Endothelial cell (in vitro differentiated cells): ENCODE measurements at regions not wholly inside any gene's neighbourhood (a gene's known extent, or its start where the extent isn't known, plus 50 kb on each side); places are given as distances from the start of the nearest gene placed in this dataset.

ENCODE experiments used
- DNase-seq: peaks from one replicate; pipeline ENCODE4 v3.0.0; 2021; ENCODE audit warnings: low spot score
- H3K27ac Mint-ChIP-seq: one replicate; pipeline ENCODE4 v1.8.0; 2021; ENCODE audit warnings: mixed read lengths, inconsistent platforms; ENCODE audit not compliant: unreplicated experiment
- H3K27me3 Mint-ChIP-seq: one replicate; pipeline ENCODE4 v1.8.0; 2021; ENCODE audit warnings: mild to moderate bottlenecking, moderate library complexity, mixed read lengths, inconsistent platforms; ENCODE audit not compliant: unreplicated experiment
- H3K36me3 Mint-ChIP-seq: one replicate; pipeline ENCODE4 v1.8.0; 2021; ENCODE audit warnings: mild to moderate bottlenecking, low read depth, mixed read lengths, inconsistent platforms; ENCODE audit not compliant: unreplicated experiment
- H3K4me1 Mint-ChIP-seq: one replicate; pipeline ENCODE4 v1.8.0; 2021; ENCODE audit warnings: mild to moderate bottlenecking, mixed read lengths, inconsistent platforms; ENCODE audit not compliant: unreplicated experiment
- H3K4me3 Mint-ChIP-seq: one replicate; pipeline ENCODE4 v1.8.0; 2021; ENCODE audit warnings: mild to moderate bottlenecking, mixed read lengths, inconsistent platforms; ENCODE audit not compliant: unreplicated experiment
- H3K9me3 Mint-ChIP-seq: one replicate; pipeline ENCODE4 v1.8.0; 2021; ENCODE audit warnings: mixed read lengths, inconsistent platforms; ENCODE audit not compliant: unreplicated experiment
- TF ChIP-seq, protein P1 (sequence below): fragments of 200-600 bp; sonication (generic); IDR thresholded peaks from one replicate; pipeline ENCODE4 v1.5.0; 2021; ENCODE audit warnings: antibody characterized with exemption; ENCODE audit not compliant: unreplicated experiment

DNA sequence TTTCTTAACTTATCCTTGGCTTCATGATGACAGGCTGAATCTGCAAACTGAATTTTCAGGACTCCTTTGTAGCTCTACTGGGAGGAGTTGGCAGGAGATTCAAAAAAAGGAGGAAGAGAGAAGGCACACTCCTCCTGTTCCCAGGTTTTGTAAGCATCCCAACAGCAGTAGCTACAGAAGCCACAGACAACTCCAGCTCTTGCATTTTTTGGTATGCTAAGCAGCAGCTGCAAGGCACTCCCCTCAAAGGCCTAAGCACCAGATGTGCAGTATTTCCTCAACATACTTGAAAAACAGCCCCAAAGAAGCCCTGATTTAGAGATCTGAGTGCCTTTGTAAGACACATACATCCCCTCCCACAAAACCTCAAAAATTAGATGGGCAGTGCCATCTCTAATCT, 328.6 kb upstream of the SYNCRIP start:
- no peak overlapping the region for H3K27ac Mint-ChIP-seq
- TF ChIP-seq, protein P1, sequence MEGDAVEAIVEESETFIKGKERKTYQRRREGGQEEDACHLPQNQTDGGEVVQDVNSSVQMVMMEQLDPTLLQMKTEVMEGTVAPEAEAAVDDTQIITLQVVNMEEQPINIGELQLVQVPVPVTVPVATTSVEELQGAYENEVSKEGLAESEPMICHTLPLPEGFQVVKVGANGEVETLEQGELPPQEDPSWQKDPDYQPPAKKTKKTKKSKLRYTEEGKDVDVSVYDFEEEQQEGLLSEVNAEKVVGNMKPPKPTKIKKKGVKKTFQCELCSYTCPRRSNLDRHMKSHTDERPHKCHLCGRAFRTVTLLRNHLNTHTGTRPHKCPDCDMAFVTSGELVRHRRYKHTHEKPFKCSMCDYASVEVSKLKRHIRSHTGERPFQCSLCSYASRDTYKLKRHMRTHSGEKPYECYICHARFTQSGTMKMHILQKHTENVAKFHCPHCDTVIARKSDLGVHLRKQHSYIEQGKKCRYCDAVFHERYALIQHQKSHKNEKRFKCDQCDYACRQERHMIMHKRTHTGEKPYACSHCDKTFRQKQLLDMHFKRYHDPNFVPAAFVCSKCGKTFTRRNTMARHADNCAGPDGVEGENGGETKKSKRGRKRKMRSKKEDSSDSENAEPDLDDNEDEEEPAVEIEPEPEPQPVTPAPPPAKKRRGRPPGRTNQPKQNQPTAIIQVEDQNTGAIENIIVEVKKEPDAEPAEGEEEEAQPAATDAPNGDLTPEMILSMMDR: no peak
- DNase-seq: no peak
- H3K4me1 Mint-ChIP-seq: no peaks in the 10 kb centered on the region
- no peaks in the 10 kb centered on the region for H3K9me3 Mint-ChIP-seq
- H3K27me3 Mint-ChIP-seq: no peaks in the 10 kb centered on the region
- no peaks in the 10 kb centered on the region for H3K36me3 Mint-ChIP-seq
- H3K4me3 Mint-ChIP-seq: no peak overlapping the region

DNA sequence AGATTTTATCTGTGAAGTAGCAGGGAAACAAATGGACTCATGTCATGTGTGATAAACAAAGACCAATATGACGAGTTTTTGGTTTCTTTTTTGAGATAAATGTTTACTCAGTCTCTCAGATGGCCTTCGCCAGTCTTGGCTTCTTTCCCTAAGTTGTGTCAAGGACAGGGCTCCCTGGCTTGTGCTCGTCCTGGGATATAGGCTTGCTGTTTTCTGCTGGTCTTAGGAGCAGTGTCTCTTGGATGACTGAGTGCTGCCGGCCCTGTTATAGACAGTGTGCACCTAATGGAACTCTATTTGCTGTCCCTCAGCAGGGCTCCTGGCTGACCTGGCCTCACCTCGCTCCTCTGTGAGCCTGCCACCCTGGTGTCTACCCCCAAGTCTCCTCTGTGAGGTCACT, 324.1 kb upstream of the SYNCRIP start:
- Mint-ChIP-seq H3K36me3 (no peaks in the 10 kb centered on the region), H3K9me3 (no peaks in the 10 kb centered on the region), H3K27ac (no peak overlapping the region), H3K4me3 (no peak overlapping the region), H3K4me1 (no peaks in the 10 kb centered on the region), H3K27me3 (no peaks in the 10 kb centered on the region)
- DNase-seq: no peak
- TF ChIP-seq, protein P1: no peak

DNA sequence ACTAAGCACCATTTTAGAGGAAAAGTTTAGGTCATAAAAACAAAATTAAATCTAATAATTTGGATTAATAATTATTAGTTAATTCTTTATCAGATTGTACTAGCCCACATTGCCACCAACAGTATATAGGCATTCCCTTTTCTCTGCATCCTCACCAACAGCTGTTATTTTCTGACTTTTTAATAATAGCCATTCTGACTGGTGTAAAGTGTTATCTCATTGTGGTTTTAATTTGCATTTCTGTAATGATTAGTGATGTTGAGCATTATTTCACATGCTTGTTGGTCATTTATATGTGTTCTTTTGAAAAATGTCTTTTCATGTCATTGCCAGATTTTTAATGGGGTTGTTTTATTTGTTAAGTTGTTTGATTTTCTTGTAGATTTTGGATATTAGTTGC, 319.1 kb upstream of the SYNCRIP start:
- Mint-ChIP-seq H3K27me3 (peaks cover 2% of the 10 kb centered on the region), H3K36me3 (no peaks in the 10 kb centered on the region)
- no peak for DNase-seq

DNA sequence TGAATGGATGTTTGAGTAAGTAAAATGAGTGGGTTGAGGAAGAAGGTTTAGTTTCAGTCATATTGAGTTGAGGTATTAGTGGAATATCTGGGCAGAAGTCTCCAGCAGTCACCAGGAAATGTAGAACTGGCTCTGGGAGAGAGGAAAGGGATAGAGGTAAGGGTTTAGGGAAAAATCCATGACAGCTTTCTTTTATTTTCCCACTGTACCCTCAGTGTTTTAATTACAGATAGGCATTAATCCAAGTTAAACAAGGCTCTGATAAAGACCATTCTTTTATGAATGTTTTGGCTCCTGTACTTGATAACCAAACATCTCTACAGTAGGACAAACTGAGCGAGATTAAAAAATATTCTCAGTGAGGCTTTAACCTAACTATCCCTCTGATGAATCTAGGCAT, 318.4 kb upstream of the SYNCRIP start:
- Mint-ChIP-seq H3K4me1 (no peaks in the 10 kb centered on the region), H3K27ac (no peak overlapping the region), H3K27me3 (peaks cover 2% of the 10 kb centered on the region), H3K4me3 (no peak overlapping the region), H3K9me3 (peaks cover 5% of the 10 kb centered on the region), H3K36me3 (no peaks in the 10 kb centered on the region)
- DNase-seq: no peak
- TF ChIP-seq, protein P1: no peak

More for the DNA sequence above, 319.1 kb upstream of the SYNCRIP start:
- Mint-ChIP-seq H3K27ac (no peak overlapping the region), H3K4me1 (no peaks in the 10 kb centered on the region), H3K9me3 (peaks cover 5% of the 10 kb centered on the region), H3K4me3 (no peak overlapping the region)
- TF ChIP-seq, protein P1: no peak

DNA sequence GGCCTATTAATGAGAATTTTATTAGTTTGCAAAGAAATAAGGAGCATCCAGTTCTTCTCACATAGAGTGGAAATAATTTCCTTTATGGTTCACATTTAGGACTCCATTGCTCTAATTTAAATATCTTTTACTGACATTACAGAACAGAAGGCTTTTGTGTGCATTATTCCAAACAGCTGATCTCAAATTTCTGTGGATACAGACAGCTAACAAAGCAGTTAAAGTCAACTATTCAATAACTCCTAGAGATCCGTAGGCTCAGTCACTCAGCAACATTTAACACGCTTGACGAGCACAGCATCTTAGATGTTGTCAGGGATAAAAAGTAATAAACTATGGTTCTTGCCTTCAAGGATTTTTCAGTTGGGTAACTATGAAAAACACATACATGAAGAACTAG, 305.8 kb upstream of the SYNCRIP start:
- DNase-seq: no peak
- TF ChIP-seq, protein P1: no peak
- Mint-ChIP-seq H3K36me3 (no peaks in the 10 kb centered on the region), H3K4me1 (no peaks in the 10 kb centered on the region), H3K27me3 (no peaks in the 10 kb centered on the region), H3K9me3 (no peaks in the 10 kb centered on the region), H3K27ac (no peak overlapping the region), H3K4me3 (no peak overlapping the region)
